HG03432 (cell line): ENCODE measurements at regions not wholly inside any gene's neighbourhood (a gene's known extent, or its start where the extent isn't known, plus 50 kb on each side); places are given as distances from the start of the nearest gene placed in this dataset.
"Not testable (repeated sequence)": the region's sequence is repeated elsewhere in the genome, so short reads cannot be mapped to it uniquely, and the experiment has no call there.

Source experiments
- ATAC-seq: cut with Tn5 transposase; IDR thresholded peaks from one replicate; pipeline ENCODE4 v1.9.1; 2021; ENCODE audit warnings: mild to moderate bottlenecking, moderate library complexity; ENCODE audit not compliant: unreplicated experiment

GRCh38 chrX:95549552-95549951 lies 1135.1 kb upstream of the DIAPH2 start:
- not testable (repeated sequence) for ATAC-seq

- no peak for ATAC-seq
Measured at GRCh38 chrX:95585321-95585720, 1099.3 kb upstream of the DIAPH2 start.

- ATAC-seq, result no peak
Measured at GRCh38 chrX:95612350-95612749, 1072.3 kb upstream of the DIAPH2 start.

- ATAC-seq, result no peak
Measured at GRCh38 chrX:95622200-95622599, 1062.4 kb upstream of the DIAPH2 start.

GRCh38 chrX:95626748-95627147 lies 1057.9 kb upstream of the DIAPH2 start:
- no peak for ATAC-seq

- no peak for ATAC-seq
Measured at GRCh38 chrX:95628796-95629195, 1055.8 kb upstream of the DIAPH2 start.

- ATAC-seq, result no peak
Measured at GRCh38 chrX:95629737-95630136, 1054.9 kb upstream of the DIAPH2 start.

GRCh38 chrX:95640226-95640625 lies 1044.4 kb upstream of the DIAPH2 start:
- ATAC-seq, result no peak

- ATAC-seq, result no peak
Measured at GRCh38 chrX:95645738-95646137, 1038.9 kb upstream of the DIAPH2 start.

- peak; percentile 66 for ATAC-seq
Measured at GRCh38 chrX:95662200-95662599, 1022.4 kb upstream of the DIAPH2 start.

- no peak for ATAC-seq
Measured at GRCh38 chrX:95666056-95666455, 1018.6 kb upstream of the DIAPH2 start.

GRCh38 chrX:95675011-95675410 lies 1009.6 kb upstream of the DIAPH2 start:
- no peak for ATAC-seq

- ATAC-seq, result no peak
Measured at GRCh38 chrX:95675794-95676193, 1008.8 kb upstream of the DIAPH2 start.

- ATAC-seq, result no peak
Measured at GRCh38 chrX:95678679-95679078, 1006.0 kb upstream of the DIAPH2 start.

- no peak for ATAC-seq
Measured at GRCh38 chrX:95693365-95693764, 991.3 kb upstream of the DIAPH2 start.

- no peak for ATAC-seq
Measured at GRCh38 chrX:95703696-95704095, 980.9 kb upstream of the DIAPH2 start.

GRCh38 chrX:95716841-95717240 lies 967.8 kb upstream of the DIAPH2 start:
- ATAC-seq, result no peak

- no peak for ATAC-seq
Measured at GRCh38 chrX:95718746-95719145, 965.9 kb upstream of the DIAPH2 start.

- no peak for ATAC-seq
Measured at GRCh38 chrX:95721011-95721410, 963.6 kb upstream of the DIAPH2 start.

GRCh38 chrX:95728446-95728845 lies 956.2 kb upstream of the DIAPH2 start:
- no peak for ATAC-seq

GRCh38 chrX:95729401-95729800 lies 955.2 kb upstream of the DIAPH2 start:
- no peak for ATAC-seq

- ATAC-seq, result no peak
Measured at GRCh38 chrX:95733426-95733825, 951.2 kb upstream of the DIAPH2 start.

- ATAC-seq, result no peak
Measured at GRCh38 chrX:95754411-95754810, 930.2 kb upstream of the DIAPH2 start.

GRCh38 chrX:95760356-95760755 lies 924.3 kb upstream of the DIAPH2 start:
- no peak for ATAC-seq
